ENCODE measurements at regions not wholly inside any gene's neighbourhood (a gene's known extent, or its start where the extent isn't known, plus 50 kb on each side); places are given as distances from the start of the nearest gene placed in this dataset.

- no peak for TF ChIP-seq HCFC1 (IDR thresholded peaks at IDR 0.05; ENCODE audit: low read length)
- TF ChIP-seq KDM1A (IDR thresholded peaks at IDR 0.05; ENCODE audit: borderline replicate concordance), result no peak
- no peak for TF ChIP-seq TAF1 (IDR thresholded peaks at IDR 0.05; ENCODE audit: borderline replicate concordance, low read depth, low read length)
- no peak for TF ChIP-seq POLR2A (IDR thresholded peaks at IDR 0.05; ENCODE audit: low read depth, low read length)
- TF ChIP-seq NBN (IDR thresholded peaks at IDR 0.05), result no peak
- no peak for TF ChIP-seq ATF2 (IDR thresholded peaks at IDR 0.05; ENCODE audit: low read length)
- TF ChIP-seq JUNB (IDR thresholded peaks at IDR 0.05), result no peak
- no peak for TF ChIP-seq EED (IDR thresholded peaks at IDR 0.05; ENCODE audit: low read depth)
Measured at GRCh38 chr7:110156511-110156910, 934.4 kb upstream of the LRRN3 start.
